ENCODE measurements at regions not wholly inside any gene's neighbourhood (a gene's known extent, or its start where the extent isn't known, plus 50 kb on each side); places are given as distances from the start of the nearest gene placed in this dataset.
"Not testable (repeated sequence)": the region's sequence is repeated elsewhere in the genome, so short reads cannot be mapped to it uniquely, and the experiment has no call there.

DNA sequence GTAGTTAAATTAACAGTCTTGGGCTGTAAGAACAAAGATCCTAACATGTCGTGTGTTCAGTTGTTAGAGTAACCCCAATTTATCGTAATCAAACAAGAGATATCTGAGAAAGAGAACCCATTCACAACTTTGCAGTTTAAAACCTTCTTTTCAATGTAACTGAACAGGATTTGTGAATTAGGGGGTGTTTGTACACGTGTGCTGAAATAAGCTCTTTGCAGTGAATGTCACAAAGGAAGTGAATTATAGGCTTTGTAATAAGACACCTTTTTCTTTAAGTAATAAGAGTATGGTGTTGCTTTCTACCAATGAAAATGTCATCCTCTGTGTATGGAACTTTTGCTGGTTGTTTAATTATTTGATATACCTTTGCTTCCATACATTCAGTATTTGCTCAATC is 114.0 kb downstream of the ALX1 start:
- in situ Hi-C loops (cut with MboI; ENCODE audit: low pct_unique_long_range_greater_than_20kb in 2 of 9, low sequenced_read_pairs in 9 of 9, unreplicated experiment in 9 of 9): no loop called here
- ATAC-seq (replicated peaks in 6 of 8): no peak
- H3K27ac ChIP-seq: no peak overlapping the region
- 0 to 75% (median 58%) methylated on average over 1 to 3 of the region's 3 CpGs; no CpG with 5 or more reads in 1 of the 10 experiments for WGBS, 10 experiments
- H3K4me3 ChIP-seq: no peak overlapping the region
- H3K4me1 ChIP-seq (replicated peaks in 1 of 2): no peaks in the 10 kb centered on the region

GRCh38 chr12:85394809-85395208 is 114.8 kb downstream of the ALX1 start:
- 0 to 100% (median 94%) methylated on average over 2 to 3 of the region's 3 CpGs for WGBS, 10 experiments
- no peaks in the 10 kb centered on the region for H3K4me1 ChIP-seq (replicated peaks in 1 of 2)
- H3K4me3 ChIP-seq: no peak overlapping the region
- H3K27ac ChIP-seq: no peak overlapping the region
- in situ Hi-C loops (cut with MboI; ENCODE audit: low pct_unique_long_range_greater_than_20kb in 2 of 9, low sequenced_read_pairs in 9 of 9, unreplicated experiment in 9 of 9): no loop called here
- ATAC-seq (replicated peaks in 6 of 8): no peak

DNA sequence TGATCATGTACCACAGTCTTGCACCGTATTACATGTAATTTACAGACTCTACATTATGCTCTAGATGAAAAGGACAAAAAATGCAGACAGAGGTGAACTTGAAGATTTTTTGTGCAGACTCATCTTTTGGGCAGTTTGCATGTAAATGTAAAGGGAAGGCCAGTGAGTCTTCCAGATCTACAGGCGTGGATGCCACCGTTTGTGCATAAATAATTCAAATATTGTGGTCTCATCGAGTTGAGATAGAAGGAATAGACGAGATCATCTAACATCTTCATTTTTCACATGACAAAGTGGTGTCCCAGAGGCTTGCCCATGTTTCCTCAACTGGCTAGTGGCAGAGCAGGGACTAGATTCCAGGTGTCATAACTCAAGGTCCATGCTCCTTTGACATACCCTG is 125.2 kb downstream of the ALX1 start:
- Histone ChIP-seq H3K27ac (no peak overlapping the region), H3K4me1 (replicated peaks in 1 of 2) (no peaks in the 10 kb centered on the region), H3K4me3 (no peak overlapping the region)
- ATAC-seq (replicated peaks in 6 of 8): peak in 2 of 8 experiments; percentile 83 to 85
- WGBS, 10 experiments: 6 to 100% (median 80%) methylated on average over 1 to 5 of the region's 5 CpGs; no CpG with 5 or more reads in 1 of the 10 experiments
- in situ Hi-C loops (cut with MboI; ENCODE audit: low pct_unique_long_range_greater_than_20kb in 2 of 9, low sequenced_read_pairs in 9 of 9, unreplicated experiment in 9 of 9): no loop called here

DNA sequence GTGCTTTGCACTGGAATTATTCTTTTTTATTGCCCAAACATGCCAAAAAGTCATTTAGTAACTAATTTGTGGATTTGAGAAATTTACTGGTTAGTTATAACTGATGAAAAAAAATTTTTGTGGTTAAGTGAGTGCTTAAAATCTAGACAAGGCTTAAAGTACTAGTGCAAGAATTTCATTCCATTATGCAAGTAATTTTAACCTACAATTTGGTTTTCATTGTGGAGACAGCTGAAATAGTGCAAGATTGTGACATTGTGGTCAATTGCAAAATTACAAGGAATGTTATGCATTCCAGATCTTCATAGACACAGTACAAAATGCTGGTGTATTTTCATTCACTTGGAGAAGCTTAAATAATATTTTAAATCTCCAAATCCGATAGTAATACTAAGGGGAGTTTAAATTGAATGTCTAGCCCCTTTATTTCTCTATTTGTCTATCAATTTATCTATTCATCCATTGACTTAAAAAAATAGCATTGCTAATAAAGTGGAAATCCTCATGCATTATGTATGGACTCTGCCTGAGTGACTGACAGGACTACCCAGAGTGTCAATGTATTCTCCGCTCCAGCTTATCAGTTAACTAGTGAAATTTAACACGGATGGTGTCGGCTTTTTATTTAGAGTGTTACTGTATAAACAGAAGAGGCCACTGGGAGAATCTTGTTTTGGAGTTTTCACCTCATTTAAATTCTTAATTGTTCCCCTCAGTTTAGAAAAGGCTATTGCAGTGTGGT is 125.9 kb downstream of the ALX1 start:
- Histone ChIP-seq H3K4me3 (no peak overlapping the region), H3K27ac (no peak overlapping the region), H3K4me1 (replicated peaks in 1 of 2) (no peaks in the 10 kb centered on the region)
- peak in 2 of 8 experiments; percentile 58 to 68 for ATAC-seq (replicated peaks in 6 of 8)
- WGBS, 10 experiments: 0 to 94% (median 67%) methylated on average over 2 to 4 of the region's 4 CpGs; no CpG with 5 or more reads in 1 of the 10 experiments
- in situ Hi-C loops (cut with MboI; ENCODE audit: low pct_unique_long_range_greater_than_20kb in 2 of 9, low sequenced_read_pairs in 9 of 9, unreplicated experiment in 9 of 9): no loop called here

DNA sequence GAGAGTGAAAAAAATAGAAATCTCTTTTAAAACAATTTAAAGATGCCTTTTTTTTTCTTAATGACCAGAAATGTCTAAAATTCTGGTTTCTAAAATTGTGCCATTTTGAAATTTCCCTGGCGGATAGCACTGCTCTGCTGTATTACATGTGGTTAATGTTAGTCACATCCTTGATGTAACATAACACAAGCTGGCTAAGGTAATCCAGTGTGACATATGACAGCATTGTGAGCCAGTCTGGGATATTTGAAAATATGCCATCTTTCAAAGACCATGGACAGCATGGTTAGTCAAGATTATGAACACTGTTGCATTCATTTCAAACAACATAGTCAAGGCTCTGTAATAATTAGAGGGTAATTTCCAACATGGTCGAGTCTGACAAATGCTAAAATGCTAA is 133.2 kb downstream of the ALX1 start:
- H3K4me3 ChIP-seq: no peak overlapping the region
- ATAC-seq (replicated peaks in 6 of 8): no peak
- H3K4me1 ChIP-seq (replicated peaks in 1 of 2): no peaks in the 10 kb centered on the region
- in situ Hi-C loops (cut with MboI; ENCODE audit: low pct_unique_long_range_greater_than_20kb in 2 of 9, low sequenced_read_pairs in 9 of 9, unreplicated experiment in 9 of 9): no loop called here
- 0 to 100% (median 78%) methylated on average over 1 to 2 of the region's 2 CpGs for WGBS, 10 experiments
- H3K27ac ChIP-seq: no peak overlapping the region

DNA sequence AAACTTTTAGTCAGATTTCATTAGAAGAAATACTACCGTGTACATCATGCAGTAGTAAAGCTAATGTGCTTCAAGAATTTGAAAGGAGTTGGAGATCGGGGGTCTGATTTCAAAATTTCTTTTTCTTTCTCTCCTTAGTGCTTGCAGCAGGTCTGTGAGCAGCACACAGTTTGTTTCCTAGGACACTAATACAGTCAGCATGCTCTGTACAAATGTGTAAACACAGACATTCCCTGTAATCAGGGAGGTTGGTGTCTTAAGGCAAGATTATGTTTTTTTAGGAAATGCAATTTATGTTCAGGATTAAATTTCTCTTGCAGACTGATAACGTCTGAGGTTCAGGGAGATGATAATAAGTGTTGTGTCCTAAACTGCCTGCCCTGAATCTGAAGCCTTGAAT is 142.7 kb downstream of the ALX1 start:
- peak in 1 of 8 experiments; percentile 68 for ATAC-seq (replicated peaks in 6 of 8)
- in situ Hi-C loops (cut with MboI; ENCODE audit: low pct_unique_long_range_greater_than_20kb in 2 of 9, low sequenced_read_pairs in 9 of 9, unreplicated experiment in 9 of 9): no loop called here
- Histone ChIP-seq H3K27ac (no peak overlapping the region), H3K4me1 (replicated peaks in 1 of 2) (no peaks in the 10 kb centered on the region), H3K4me3 (no peak overlapping the region)
- 0 to 92% (median 71%) methylated on average over 1 to 3 of the region's 3 CpGs; no CpG with 5 or more reads in 1 of the 10 experiments for WGBS, 10 experiments

DNA sequence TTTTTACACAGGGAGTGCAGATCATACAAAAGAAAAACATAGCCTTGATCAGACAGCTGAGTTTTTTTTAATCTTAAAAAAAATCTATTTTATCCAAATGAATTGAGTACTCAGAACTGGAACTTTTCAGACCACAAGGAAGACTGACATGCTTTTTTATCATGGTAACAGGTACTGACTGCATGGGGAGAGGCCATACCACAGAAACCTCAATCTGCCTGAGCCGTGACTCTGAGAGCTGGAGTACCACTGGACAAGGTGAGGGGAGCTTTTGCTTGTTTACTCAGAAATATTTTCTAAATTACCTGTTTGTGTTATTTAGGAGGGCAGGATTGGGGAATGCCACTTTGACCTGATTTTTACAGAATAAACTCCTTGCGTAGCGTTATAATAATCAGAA is 143.9 kb downstream of the ALX1 start:
- 59 to 100% (median 81%) methylated on average over 2 to 3 of the region's 3 CpGs; no CpG with 5 or more reads in 2 of the 10 experiments for WGBS, 10 experiments
- in situ Hi-C loops (cut with MboI; ENCODE audit: low pct_unique_long_range_greater_than_20kb in 2 of 9, low sequenced_read_pairs in 9 of 9, unreplicated experiment in 9 of 9): no loop called here
- ATAC-seq (replicated peaks in 6 of 8): no peak

DNA sequence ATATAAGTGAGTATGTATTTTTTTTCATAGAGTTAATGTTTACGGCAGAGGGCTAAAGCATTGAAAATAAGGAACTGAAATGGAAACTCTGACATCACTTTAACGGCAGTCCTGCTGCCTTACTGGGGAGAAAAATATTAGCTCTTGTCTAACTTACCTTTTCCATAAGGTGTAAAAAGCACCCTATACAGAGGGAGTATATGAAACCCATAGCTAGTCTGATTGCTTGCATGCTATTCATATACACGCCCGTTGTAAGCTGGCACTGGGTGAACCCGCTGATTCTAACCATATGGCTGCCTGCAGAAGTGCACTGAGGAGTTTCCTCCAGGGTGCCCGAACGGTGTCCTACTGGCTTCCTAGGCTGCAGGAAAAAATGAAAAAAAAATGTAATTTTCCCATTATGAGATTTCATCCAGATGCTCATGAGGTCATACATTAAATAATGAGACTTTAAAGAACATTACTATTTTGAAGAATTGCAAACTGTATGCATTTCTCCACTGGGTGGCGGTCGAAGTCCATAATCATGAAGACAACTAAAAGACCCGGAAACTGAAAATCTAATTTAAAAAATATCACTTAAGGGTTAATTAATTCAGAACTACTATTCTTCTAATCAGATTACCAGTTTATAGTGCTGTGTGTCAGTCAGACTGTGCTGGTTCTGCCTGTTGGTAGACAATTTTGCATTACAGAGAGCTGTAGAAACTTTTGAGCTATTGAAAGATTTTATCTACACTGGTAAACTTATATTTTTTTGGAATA is 144.7 kb downstream of the ALX1 start:
- H3K4me3 ChIP-seq: no peak overlapping the region
- no peak overlapping the region for H3K27ac ChIP-seq
- in situ Hi-C loops (cut with MboI; ENCODE audit: low pct_unique_long_range_greater_than_20kb in 2 of 9, low sequenced_read_pairs in 9 of 9, unreplicated experiment in 9 of 9): loop anchor here in 2 of 9 experiments (25.0 kb wide), 3 partner anchors 112 to 337 kb away; no protein-coding TSS in a partner anchor
- WGBS, 10 experiments: 5 to 94% (median 73%) methylated on average over 4 to 10 of the region's 10 CpGs
- ATAC-seq (replicated peaks in 6 of 8): peak in 3 of 8 experiments; percentile 53 to 54 (median 54)
- H3K4me1 ChIP-seq (replicated peaks in 1 of 2): no peaks in the 10 kb centered on the region

More for the DNA sequence above, 143.9 kb downstream of the ALX1 start:
- Histone ChIP-seq H3K4me3 (no peak overlapping the region), H3K4me1 (replicated peaks in 1 of 2) (no peaks in the 10 kb centered on the region), H3K27ac (no peak overlapping the region)

GRCh38 chr12:85425349-85425612 is 145.3 kb downstream of the ALX1 start:
- no peaks in the 10 kb centered on the region for H3K4me1 ChIP-seq (replicated peaks in 1 of 2)
- WGBS, 10 experiments: 0 to 80% (median 56%) methylated on average over 1 of the region's 1 CpG; no CpG with 5 or more reads in 1 of the 10 experiments
- no peak overlapping the region for H3K27ac ChIP-seq
- in situ Hi-C loops (cut with MboI; ENCODE audit: low pct_unique_long_range_greater_than_20kb in 2 of 9, low sequenced_read_pairs in 9 of 9, unreplicated experiment in 9 of 9): loop anchor here in 2 of 9 experiments (25.0 kb wide), 3 partner anchors 113 to 338 kb away; no protein-coding TSS in a partner anchor
- ATAC-seq (replicated peaks in 6 of 8): no peak
- no peak overlapping the region for H3K4me3 ChIP-seq

GRCh38 chr12:85425926-85426325 is 145.9 kb downstream of the ALX1 start:
- in situ Hi-C loops (cut with MboI; ENCODE audit: low pct_unique_long_range_greater_than_20kb in 2 of 9, low sequenced_read_pairs in 9 of 9, unreplicated experiment in 9 of 9): loop anchor here in 2 of 9 experiments (25.0 kb wide), 3 partner anchors 114 to 339 kb away; no protein-coding TSS in a partner anchor
- H3K4me1 ChIP-seq (replicated peaks in 1 of 2): no peaks in the 10 kb centered on the region
- no peak overlapping the region for H3K4me3 ChIP-seq
- 0 to 100% (median 62%) methylated on average over 1 to 4 of the region's 4 CpGs; no CpG with 5 or more reads in 2 of the 10 experiments for WGBS, 10 experiments
- no peak for ATAC-seq (replicated peaks in 6 of 8)
- no peak overlapping the region for H3K27ac ChIP-seq

DNA sequence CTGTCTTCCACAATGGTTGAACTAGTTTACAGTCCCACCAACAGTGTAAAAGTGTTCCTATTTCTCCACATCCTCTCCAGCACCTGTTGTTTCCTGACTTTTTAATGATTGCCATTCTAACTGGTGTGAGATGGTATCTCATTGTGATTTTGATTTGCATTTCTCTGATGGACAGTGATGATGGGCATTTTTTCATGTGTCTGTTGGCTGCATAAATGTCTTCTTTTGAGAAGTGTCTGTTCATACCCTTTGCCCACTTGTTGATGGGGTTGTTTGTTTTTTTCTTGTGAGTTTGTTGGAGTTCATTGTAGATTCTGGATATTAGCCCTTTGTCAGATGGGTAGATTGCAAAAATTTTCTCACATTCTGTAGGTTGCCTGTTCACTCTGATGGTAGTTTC is 153.1 kb downstream of the ALX1 start:
- not testable (repeated sequence) for ATAC-seq (replicated peaks in 6 of 8); H3K27ac ChIP-seq; H3K4me3 ChIP-seq; H3K4me1 ChIP-seq (replicated peaks in 1 of 2)
- in situ Hi-C loops (cut with MboI; ENCODE audit: low pct_unique_long_range_greater_than_20kb in 2 of 9, low sequenced_read_pairs in 9 of 9, unreplicated experiment in 9 of 9): loop anchor here in 2 of 9 experiments (25.0 kb wide), 3 partner anchors 121 to 346 kb away; no protein-coding TSS in a partner anchor

DNA sequence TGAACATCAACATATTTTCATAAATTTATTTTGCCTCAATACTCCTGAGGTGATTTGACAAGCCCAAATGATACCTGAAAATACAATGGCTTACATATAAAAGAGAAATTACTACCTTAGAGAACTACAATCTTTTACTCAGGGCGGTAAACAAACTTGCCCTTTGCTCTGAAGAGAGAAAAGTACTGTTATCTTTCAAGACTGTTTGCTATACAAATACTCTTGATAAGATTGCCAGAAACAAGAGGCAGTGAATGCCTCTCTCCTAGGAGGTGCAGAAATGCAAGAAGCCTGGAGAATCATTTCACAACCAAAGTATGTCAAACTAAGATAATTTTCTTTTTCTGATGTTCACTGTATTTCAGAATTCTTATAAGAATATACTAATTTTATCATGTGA is 160.3 kb downstream of the ALX1 start:
- H3K4me1 ChIP-seq (replicated peaks in 1 of 2): peaks cover 0 to 4% of the 10 kb centered on the region in 2 donors
- no peak overlapping the region for H3K4me3 ChIP-seq
- no peak for ATAC-seq (replicated peaks in 6 of 8)
- in situ Hi-C loops (cut with MboI; ENCODE audit: low pct_unique_long_range_greater_than_20kb in 2 of 9, low sequenced_read_pairs in 9 of 9, unreplicated experiment in 9 of 9): loop anchor here in 2 of 9 experiments (25.0 kb wide), 3 partner anchors 128 to 353 kb away; no protein-coding TSS in a partner anchor
- H3K27ac ChIP-seq: no peak overlapping the region
- 63 to 100% (median 93%) methylated on average over 1 of the region's 1 CpG; no CpG with 5 or more reads in 5 of the 10 experiments for WGBS, 10 experiments

GRCh38 chr12:85441025-85441424 is 161.0 kb downstream of the ALX1 start:
- in situ Hi-C loops (cut with MboI; ENCODE audit: low pct_unique_long_range_greater_than_20kb in 2 of 9, low sequenced_read_pairs in 9 of 9, unreplicated experiment in 9 of 9): loop anchor here in 2 of 9 experiments (25.0 kb wide), 3 partner anchors 129 to 354 kb away; no protein-coding TSS in a partner anchor
- Histone ChIP-seq H3K4me3 (no peak overlapping the region), H3K4me1 (replicated peaks in 1 of 2) (peaks cover 0 to 4% of the 10 kb centered on the region in 2 donors), H3K27ac (no peak overlapping the region)
- no peak for ATAC-seq (replicated peaks in 6 of 8)
- 0 to 100% (median 80%) methylated on average over 1 to 3 of the region's 3 CpGs; no CpG with 5 or more reads in 1 of the 10 experiments for WGBS, 10 experiments

Measured in motor neuron (in vitro differentiated cells).